HepG2 (cell line): ENCODE measurements at regions not wholly inside any gene's neighbourhood (a gene's known extent, or its start where the extent isn't known, plus 50 kb on each side); places are given as distances from the start of the nearest gene placed in this dataset.

ENCODE experiments used
- ATAC-seq: fragments of 200-7000 bp; cut with Tn5 transposase; 3 replicates; pipeline ENCODE4 v1.9.1; 2020; ENCODE audit warnings: mild to moderate bottlenecking, moderate library complexity
- BruUV-seq: library from RNA; stranded (reverse); fragments of 400-500 nt; replicated peaks from 2 replicates; lab custom pipeline; 2021; lab: Mats Ljungman, UMichigan
- CTCF ChIA-PET: fragments of 300-600 bp; formaldehyde crosslinking; extraction: SDS; loops from one replicate; lab custom pipeline; 2021; ENCODE audit warnings: low total read pairs, inconsistent platforms, low intra/inter-chr PET ratio; lab: Yijun Ruan, JAX
- POLR2A ChIA-PET: fragments of 350-600 bp; sonication (Branson Sonifier 250); formaldehyde crosslinking; loops from one replicate; lab custom pipeline; 2020; ENCODE audit warnings: antibody characterized with exemption, inconsistent platforms; lab: Yijun Ruan, JAX
- DNase-seq: peaks from one replicate; pipeline ENCODE4 v3.0.0-alpha.2; 2015; ENCODE audit warnings: low spot score
- FAIRE-seq: peaks from 3 replicates; lab custom pipeline; 2011; peaks lifted over from hg19 to GRCh38; lab: Jason Lieb, UNC
- H2AFZ ChIP-seq: one replicate; pipeline ENCODE4 v1.6.1; 2011; ENCODE audit warnings: low read length, inconsistent platforms
- H3K27ac ChIP-seq: fragments of 300-600 bp; 3 replicates; pipeline ENCODE4 v1.8.0; 2011; ENCODE audit warnings: mixed run types, mild to moderate bottlenecking, mixed read lengths, low read length, inconsistent platforms; ENCODE audit not compliant: insufficient read depth; ENCODE audit errors: extremely low read length
- H3K27me3 ChIP-seq, 2 experiments: fragments of 200-600 bp in 1 of 2; 2 replicates in 1 of 2; 3 replicates in 1 of 2; pipeline versions ENCODE4 v1.6.0 to v1.8.0; 2011; ENCODE audit warnings: low read length in 2 of 2, mild to moderate bottlenecking in 2 of 2, moderate library complexity in 2 of 2, inconsistent platforms in 1 of 2; ENCODE audit not compliant: insufficient read depth in 2 of 2, control insufficient read depth in 1 of 2
- H3K36me3 ChIP-seq, 2 experiments: fragments of 200-600 bp in 1 of 2; replicated peaks in 1 of 2; 2 replicates in 1 of 2; 3 replicates in 1 of 2; pipeline versions ENCODE4 v1.5.1 to v1.8.0; 2011; ENCODE audit warnings: low read length in 2 of 2, inconsistent platforms in 1 of 2; ENCODE audit not compliant: insufficient read depth in 2 of 2, control insufficient read depth in 1 of 2
- H3K4me1 ChIP-seq: 2 replicates; pipeline ENCODE4 v1.5.1; 2012; ENCODE audit warnings: low read length, inconsistent platforms; ENCODE audit not compliant: insufficient read depth
- H3K4me2 ChIP-seq: 2 replicates; pipeline ENCODE4 v1.6.0; 2011; ENCODE audit warnings: low read depth, low read length, inconsistent platforms
- H3K4me3 ChIP-seq, 3 experiments: fragments of 200-600 bp in 1 of 3; sonication (generic), shearing (Covaris generic) in 1 of 3; replicated peaks in 1 of 3; 2 replicates each; pipeline ENCODE4 v1.5.1; 2011 to 2016; ENCODE audit warnings: low read length in 3 of 3, inconsistent platforms in 2 of 3, low read depth in 2 of 3, mild to moderate bottlenecking in 2 of 3, control low read depth in 1 of 3, mixed read lengths in 1 of 3; ENCODE audit not compliant: insufficient read depth in 1 of 3
- H3K79me2 ChIP-seq: one replicate; pipeline ENCODE4 v1.6.1; 2011; ENCODE audit warnings: low read length, inconsistent platforms; ENCODE audit not compliant: insufficient read depth
- H3K9ac ChIP-seq: 2 replicates; pipeline ENCODE4 v1.6.0; 2011; ENCODE audit warnings: mild to moderate bottlenecking, low read depth, low read length, inconsistent platforms; ENCODE audit not compliant: insufficient read depth
- H3K9me3 ChIP-seq: 2 replicates; pipeline ENCODE4 v1.5.1; 2012; ENCODE audit warnings: mild to moderate bottlenecking, low read length
- H4K20me1 ChIP-seq: 2 replicates; pipeline ENCODE4 v1.6.0; 2011; ENCODE audit warnings: inconsistent platforms, mild to moderate bottlenecking, low read length, moderate library complexity; ENCODE audit not compliant: insufficient read depth
- ARID3A ChIP-seq: IDR thresholded peaks from 2 replicates; pipeline ENCODE4 v1.6.1; 2012; ENCODE audit warnings: low read depth, low read length, improper control_type of control experiment
- BCLAF1 ChIP-seq: fragments of 450-650 bp; IDR thresholded peaks from 2 replicates; pipeline ENCODE4 v1.6.1; 2017; ENCODE audit warnings: mild to moderate bottlenecking
- FOXK1 ChIP-seq: sonication (generic); formaldehyde crosslinking; IDR thresholded peaks from 2 replicates; pipeline ENCODE4 v1.4.0; 2020; ENCODE audit warnings: low read depth, missing genetic modification reagents, borderline replicate concordance
- HDAC2 ChIP-seq: sonication (generic); formaldehyde crosslinking; IDR thresholded peaks from 2 replicates; pipeline ENCODE4 v1.4.0; 2020; ENCODE audit warnings: missing genetic modification reagents
- HMGA1 ChIP-seq: sonication (generic); formaldehyde crosslinking; conservative IDR thresholded peaks from 2 replicates; pipeline ENCODE4 v1.4.0; 2020; ENCODE audit warnings: missing genetic modification reagents
- HNRNPK ChIP-seq: fragments of 200-400 bp; formaldehyde crosslinking; IDR thresholded peaks from 2 replicates; pipeline ENCODE4 v1.6.1; 2018; ENCODE audit warnings: low read length, low read depth, moderate library complexity, mild to moderate bottlenecking; ENCODE audit not compliant: poor library complexity, severe bottlenecking
- HNRNPL ChIP-seq: fragments of 200-400 bp; formaldehyde crosslinking; IDR thresholded peaks from 2 replicates; pipeline ENCODE4 v1.6.1; 2017; ENCODE audit warnings: mild to moderate bottlenecking, low read depth, low read length
- HOXA3 ChIP-seq: sonication (generic); formaldehyde crosslinking; IDR thresholded peaks from 2 replicates; pipeline ENCODE4 v1.5.0; 2020; ENCODE audit warnings: missing genetic modification reagents
- NFKB2 ChIP-seq: sonication (generic); formaldehyde crosslinking; IDR thresholded peaks from 2 replicates; pipeline ENCODE4 v1.4.0; 2020; ENCODE audit warnings: missing genetic modification reagents, borderline replicate concordance
- NR2F6 ChIP-seq, 2 experiments: IDR thresholded peaks; 2 replicates each; pipeline ENCODE4 v1.6.1; 2016; ENCODE audit warnings: antibody characterized with exemption in 1 of 2, mild to moderate bottlenecking in 1 of 2
- SIX4 ChIP-seq: sonication (generic); formaldehyde crosslinking; IDR thresholded peaks from 2 replicates; pipeline ENCODE4 v1.4.0; 2020; ENCODE audit warnings: missing genetic modification reagents
- ZNF12 ChIP-seq: sonication (generic); formaldehyde crosslinking; IDR thresholded peaks from 2 replicates; pipeline ENCODE4 v1.5.0; 2020; ENCODE audit warnings: missing genetic modification reagents
- ZNF17 ChIP-seq: sonication (generic); formaldehyde crosslinking; IDR thresholded peaks from 2 replicates; pipeline ENCODE4 v1.5.0; 2020; ENCODE audit warnings: mild to moderate bottlenecking, missing genetic modification reagents
- ZNF44 ChIP-seq: sonication (generic); formaldehyde crosslinking; IDR thresholded peaks from 2 replicates; pipeline ENCODE4 v1.5.1; 2020; ENCODE audit warnings: mild to moderate bottlenecking, missing genetic modification reagents
- ZNF569 ChIP-seq: sonication (generic); formaldehyde crosslinking; IDR thresholded peaks from 2 replicates; pipeline ENCODE4 v1.5.0; 2020; ENCODE audit warnings: mild to moderate bottlenecking, missing genetic modification reagents, moderate library complexity, borderline replicate concordance
- ZNF678 ChIP-seq: sonication (generic); formaldehyde crosslinking; IDR thresholded peaks from 2 replicates; pipeline ENCODE4 v1.4.0; 2020; ENCODE audit warnings: mild to moderate bottlenecking, missing genetic modification reagents
- ZNF883 ChIP-seq: sonication (generic); formaldehyde crosslinking; IDR thresholded peaks from 2 replicates; pipeline ENCODE4 v1.5.1; 2020; ENCODE audit warnings: mild to moderate bottlenecking, missing genetic modification reagents; ENCODE audit errors: not compliant biosample characterization
- WGBS: methylation state at CpG from one replicate; pipeline ENCODE4 v1.1.6; 2017; ENCODE audit warnings: low lambda C conversion rate; 5-methylcytosine and 5-hydroxymethylcytosine counted together
- in situ Hi-C: cut with HindIII; loops from 2 replicates; pipeline ENCODE4 v1.10.0; 2017; ENCODE audit warnings: low pct_unique_long_range_greater_than_20kb; ENCODE audit not compliant: extremely low pct_ligation_motif_present
- intact Hi-C: fragments of 100-400 bp; cut with micrococcal nuclease; formaldehyde crosslinking; loops from one replicate; pipeline ENCODE4 v1.10.0; 2022; ENCODE audit not compliant: unreplicated experiment

GRCh38 chr22:46086577-46087335, 63.6 kb upstream of the PPARA start:
- Histone ChIP-seq H2AFZ (no peak overlapping the region), H3K9ac (no peak overlapping the region)

GRCh38 chr22:46087336-46087690, 63.0 kb upstream of the PPARA start:
- Histone ChIP-seq H3K4me3 (no peak overlapping the region), H2AFZ (no peak overlapping the region), H4K20me1 (no peaks in the 10 kb centered on the region), H3K36me3 (no peaks in the 10 kb centered on the region), H3K79me2 (no peaks in the 10 kb centered on the region), H3K27me3 (peaks cover 8 to 34% of the 10 kb centered on the region in 2 experiments; a peak in 4 of 5 replicates), H3K9me3 (no peaks in the 10 kb centered on the region), H3K4me1 (peaks cover 40% of the 10 kb centered on the region), H3K4me2 (no peak overlapping the region), H3K9ac (no peak overlapping the region), H3K27ac (no peak overlapping the region)
- FAIRE-seq (no peak), ATAC-seq (no peak), DNase-seq (no peak)
- ChIA-PET CTCF (no interaction called here), POLR2A (no interaction called here)
- intact Hi-C loops (no loop called here), in situ Hi-C loops (no loop called here)
- 96% methylated on average over 5 of the region's 14 CpGs for WGBS
- TF ChIP-seq HDAC2 (CRISPR knock-in tag), result no peak
- TF ChIP-seq ZNF569 (CRISPR knock-in tag), result no peak
- TF ChIP-seq ZNF44 (CRISPR knock-in tag), result no peak
- no peak for TF ChIP-seq ARID3A
- TF ChIP-seq FOXK1 (CRISPR knock-in tag), result no peak
- no peak for TF ChIP-seq ZNF17
- no peak for TF ChIP-seq NFKB2
- TF ChIP-seq HMGA1 (CRISPR knock-in tag), result no peak
- no peak for TF ChIP-seq ZNF12 (CRISPR knock-in tag)
- no peak for TF ChIP-seq ZNF678 (CRISPR knock-in tag)
- TF ChIP-seq BCLAF1, result no peak
- BruUV-seq, result no TSS peak

More at GRCh38 chr22:46086577-46087335, 63.6 kb upstream of the PPARA start:
- peak; percentile 25 for ATAC-seq
- intact Hi-C loops, result no loop called here
- no TSS peak for BruUV-seq
- Histone ChIP-seq H3K27me3 (peaks cover 8 to 36% of the 10 kb centered on the region in 2 experiments; a peak in 4 of 5 replicates), H4K20me1 (no peaks in the 10 kb centered on the region), H3K4me3 (no peak overlapping the region), H3K9me3 (no peaks in the 10 kb centered on the region), H3K4me1 (peaks cover 40% of the 10 kb centered on the region), H3K27ac (no peak overlapping the region), H3K36me3 (no peaks in the 10 kb centered on the region), H3K4me2 (peak overlapping the region; percentile 44), H3K79me2 (no peaks in the 10 kb centered on the region)
- CTCF ChIA-PET, result no interaction called here
- FAIRE-seq, result no peak
- in situ Hi-C loops, result no loop called here
- POLR2A ChIA-PET, result no interaction called here
- 40% methylated on average over 13 of the region's 18 CpGs for WGBS
- TF ChIP-seq NR2F6 (IDR thresholded peaks at IDR 0.05), result peak; percentile 32; the same call in 1 of the 2 replicates
- 0 out of 2 replicates have a peak, but pooled peaks have one; percentile 30 for TF ChIP-seq NR2F6 (CRISPR knock-in tag; IDR thresholded peaks at IDR 0.05)
- TF ChIP-seq HNRNPK, result no peak
- peak; percentile 15 for TF ChIP-seq ZNF883 (CRISPR knock-in tag)
- 0 out of 2 replicates have a peak, but pooled peaks have one; percentile 5 for TF ChIP-seq HOXA3 (CRISPR knock-in tag)
- TF ChIP-seq SIX4, result no peak
- TF ChIP-seq HNRNPL, result 0 out of 2 replicates have a peak, but pooled peaks have one; percentile 19
- DNase-seq, result no peak
